Activated CD8-positive, alpha-beta memory T cell treated with anti-CD3 and anti-CD28 coated beads, Interleukin-2, amount 50 U/mL, for 4 hours (primary cell): ENCODE measurements at regions not wholly inside any gene's neighbourhood (a gene's known extent, or its start where the extent isn't known, plus 50 kb on each side); places are given as distances from the start of the nearest gene placed in this dataset.
"Not testable (repeated sequence)": the region's sequence is repeated elsewhere in the genome, so short reads cannot be mapped to it uniquely, and the experiment has no call there.

Experiments used
- DNase-seq: peaks from one replicate; pipeline ENCODE4 v3.0.0-alpha.2; 2020

- DNase-seq, result not testable (repeated sequence)
Observed at GRCh38 chr4:3585567-3585966, 53.3 kb upstream of the LRPAP1 start.

GRCh38 chr4:3582091-3582475 lies 49.9 kb upstream of the LRPAP1 start:
- no peak for DNase-seq
